RWPE1 (cell line): ENCODE measurements at regions not wholly inside any gene's neighbourhood (a gene's known extent, or its start where the extent isn't known, plus 50 kb on each side); places are given as distances from the start of the nearest gene placed in this dataset.
A peak's percentile ranks its signal among the peaks of the same experiment; 100 is the strongest.

Experiments
- CTCF ChIA-PET: fragments of 350-600 bp; sonication (Branson Sonifier 250); formaldehyde crosslinking; extraction: SDS; loops from one replicate; lab custom pipeline; 2021; lab: Yijun Ruan, JAX
- POLR2A ChIA-PET: fragments of 400-600 bp; formaldehyde crosslinking; extraction: SDS; loops from one replicate; lab custom pipeline; 2020; ENCODE audit warnings: antibody characterized with exemption; ENCODE audit not compliant: low non-redundant PET; lab: Yijun Ruan, JAX
- DNase-seq: peaks from one replicate; pipeline ENCODE4 v3.0.0; 2012; ENCODE audit warnings: low spot score
- H3K27ac ChIP-seq: fragments of 450-650 bp; 2 replicates; pipeline ENCODE4 v1.5.1; 2017
- CTCF ChIP-seq: fragments of 450-650 bp; conservative IDR thresholded peaks from 2 replicates; pipeline ENCODE4 v1.5.1; 2017; ENCODE audit warnings: low read depth, mild to moderate bottlenecking

GRCh38 chr4:32672359-32672758, 1952.2 kb downstream of the PCDH7 start:
- no peak for DNase-seq
- POLR2A ChIA-PET: no interaction called here
- TF ChIP-seq CTCF: no peak
- CTCF ChIA-PET: interaction anchor here (0.5 kb wide), 1 partner anchor 19 kb away, joined by 4 read pairs; no protein-coding TSS in a partner anchor
- no peak overlapping the region for H3K27ac ChIP-seq

- H3K27ac ChIP-seq: no peak overlapping the region
- ChIA-PET POLR2A (no interaction called here), CTCF (no interaction called here)
- TF ChIP-seq CTCF: no peak
- no peak for DNase-seq
These were observed 1960.8 kb downstream of the PCDH7 start for GRCh38 chr4:32680946-32681345.

- CTCF ChIA-PET: no interaction called here
These were observed 1964.0 kb downstream of the PCDH7 start for GRCh38 chr4:32684160-32684559.

GRCh38 chr4:32686123-32686522, 1966.0 kb downstream of the PCDH7 start:
- ChIA-PET CTCF (no interaction called here), POLR2A (no interaction called here)
- no peak for DNase-seq
- no peak for TF ChIP-seq CTCF
- H3K27ac ChIP-seq: no peak overlapping the region

More at GRCh38 chr4:32684160-32684559, 1964.0 kb downstream of the PCDH7 start:
- no peak overlapping the region for H3K27ac ChIP-seq
- no peak for TF ChIP-seq CTCF
- DNase-seq: no peak
- POLR2A ChIA-PET: no interaction called here

- ChIA-PET CTCF (no interaction called here), POLR2A (no interaction called here)
- no peak overlapping the region for H3K27ac ChIP-seq
- peak; percentile 2 for DNase-seq
- no peak for TF ChIP-seq CTCF
These were observed 1969.3 kb downstream of the PCDH7 start for GRCh38 chr4:32689518-32689917.

- CTCF ChIA-PET: no interaction called here
- POLR2A ChIA-PET: no interaction called here
- no peak for DNase-seq
- H3K27ac ChIP-seq: no peak overlapping the region
- TF ChIP-seq CTCF: no peak
These were observed 1977.2 kb downstream of the PCDH7 start for GRCh38 chr4:32697281-32697814.
